Kasumi-1 (cell line): ENCODE measurements at regions not wholly inside any gene's neighbourhood (a gene's known extent, or its start where the extent isn't known, plus 50 kb on each side); places are given as distances from the start of the nearest gene placed in this dataset.
A peak's percentile ranks its signal among the peaks of the same experiment; 100 is the strongest.

ENCODE experiments used
- DNase-seq, 2 experiments: peaks; one replicate each; lab custom pipeline; 2025; lab: John Stamatoyannopoulos, UW

- peak in 1 of 2 experiments; percentile 16 for DNase-seq
Observed at GRCh38 chr1:105830571-105831146, 1225.8 kb upstream of the PRMT6 start.

- peak; percentile 21 to 29 for DNase-seq
Observed at GRCh38 chr1:105838071-105838470, 1218.4 kb upstream of the PRMT6 start.

- DNase-seq = no peak
Observed at GRCh38 chr1:105865546-105865945, 1190.9 kb upstream of the PRMT6 start.

- peak; percentile 22 to 38 for DNase-seq
Observed at GRCh38 chr1:105872817-105873216, 1183.7 kb upstream of the PRMT6 start.

- DNase-seq = peak; percentile 15 to 23
Observed at GRCh38 chr1:105874621-105875020, 1181.9 kb upstream of the PRMT6 start.

- DNase-seq = no peak
Observed at GRCh38 chr1:105886309-105886708, 1170.2 kb upstream of the PRMT6 start.

GRCh38 chr1:105891308-105891707 is 1165.2 kb upstream of the PRMT6 start:
- DNase-seq = no peak

- DNase-seq = no peak
Observed at GRCh38 chr1:105894006-105894405, 1162.5 kb upstream of the PRMT6 start.

GRCh38 chr1:105909811-105910210 is 1146.7 kb upstream of the PRMT6 start:
- no peak for DNase-seq

GRCh38 chr1:105914403-105914802 is 1142.1 kb upstream of the PRMT6 start:
- no peak for DNase-seq

- DNase-seq = no peak
Observed at GRCh38 chr1:105934806-105935205, 1121.7 kb upstream of the PRMT6 start.

- no peak for DNase-seq
Observed at GRCh38 chr1:105964879-105965278, 1091.6 kb upstream of the PRMT6 start.

- DNase-seq = no peak
Observed at GRCh38 chr1:105997516-105997915, 1059.0 kb upstream of the PRMT6 start.

- peak in 1 of 2 experiments; percentile 9 for DNase-seq
Observed at GRCh38 chr1:106022312-106022902, 1034.1 kb upstream of the PRMT6 start.

GRCh38 chr1:106027871-106028270 is 1028.6 kb upstream of the PRMT6 start:
- DNase-seq = no peak

GRCh38 chr1:106037526-106037925 is 1018.9 kb upstream of the PRMT6 start:
- no peak for DNase-seq

- DNase-seq = no peak
Observed at GRCh38 chr1:106038260-106038659, 1018.2 kb upstream of the PRMT6 start.

- no peak for DNase-seq
Observed at GRCh38 chr1:106043971-106044370, 1012.5 kb upstream of the PRMT6 start.

- no peak for DNase-seq
Observed at GRCh38 chr1:106047210-106047609, 1009.3 kb upstream of the PRMT6 start.

GRCh38 chr1:106049595-106049994 is 1006.9 kb upstream of the PRMT6 start:
- no peak for DNase-seq

GRCh38 chr1:106055855-106056254 is 1000.6 kb upstream of the PRMT6 start:
- no peak for DNase-seq

GRCh38 chr1:106061586-106062495 is 994.6 kb upstream of the PRMT6 start:
- DNase-seq = no peak

GRCh38 chr1:106063510-106063909 is 993.0 kb upstream of the PRMT6 start:
- DNase-seq = no peak
